HepG2 (cell line): ENCODE measurements at regions not wholly inside any gene's neighbourhood (a gene's known extent, or its start where the extent isn't known, plus 50 kb on each side); places are given as distances from the start of the nearest gene placed in this dataset.

Experiments
- ATAC-seq: fragments of 200-7000 bp; cut with Tn5 transposase; 3 replicates; pipeline ENCODE4 v1.9.1; 2020; ENCODE audit warnings: mild to moderate bottlenecking, moderate library complexity
- BruUV-seq: library from RNA; stranded (reverse); fragments of 400-500 nt; replicated peaks from 2 replicates; lab custom pipeline; 2021; lab: Mats Ljungman, UMichigan
- CTCF ChIA-PET: fragments of 300-600 bp; formaldehyde crosslinking; extraction: SDS; loops from one replicate; lab custom pipeline; 2021; ENCODE audit warnings: low total read pairs, inconsistent platforms, low intra/inter-chr PET ratio; lab: Yijun Ruan, JAX
- POLR2A ChIA-PET: fragments of 350-600 bp; sonication (Branson Sonifier 250); formaldehyde crosslinking; loops from one replicate; lab custom pipeline; 2020; ENCODE audit warnings: antibody characterized with exemption, inconsistent platforms; lab: Yijun Ruan, JAX
- DNase-seq: peaks from one replicate; pipeline ENCODE4 v3.0.0-alpha.2; 2015; ENCODE audit warnings: low spot score
- FAIRE-seq: peaks from 3 replicates; lab custom pipeline; 2011; peaks lifted over from hg19 to GRCh38; lab: Jason Lieb, UNC
- H2AFZ ChIP-seq: one replicate; pipeline ENCODE4 v1.6.1; 2011; ENCODE audit warnings: low read length, inconsistent platforms
- H3K27ac ChIP-seq: fragments of 300-600 bp; 3 replicates; pipeline ENCODE4 v1.8.0; 2011; ENCODE audit warnings: mixed run types, mild to moderate bottlenecking, mixed read lengths, low read length, inconsistent platforms; ENCODE audit not compliant: insufficient read depth; ENCODE audit errors: extremely low read length
- H3K27me3 ChIP-seq, 2 experiments: fragments of 200-600 bp in 1 of 2; 2 replicates in 1 of 2; 3 replicates in 1 of 2; pipeline versions ENCODE4 v1.6.0 to v1.8.0; 2011; ENCODE audit warnings: low read length in 2 of 2, mild to moderate bottlenecking in 2 of 2, moderate library complexity in 2 of 2, inconsistent platforms in 1 of 2; ENCODE audit not compliant: insufficient read depth in 2 of 2, control insufficient read depth in 1 of 2
- H3K36me3 ChIP-seq, 2 experiments: fragments of 200-600 bp in 1 of 2; replicated peaks in 1 of 2; 2 replicates in 1 of 2; 3 replicates in 1 of 2; pipeline versions ENCODE4 v1.5.1 to v1.8.0; 2011; ENCODE audit warnings: low read length in 2 of 2, inconsistent platforms in 1 of 2; ENCODE audit not compliant: insufficient read depth in 2 of 2, control insufficient read depth in 1 of 2
- H3K4me1 ChIP-seq: 2 replicates; pipeline ENCODE4 v1.5.1; 2012; ENCODE audit warnings: low read length, inconsistent platforms; ENCODE audit not compliant: insufficient read depth
- H3K4me2 ChIP-seq: 2 replicates; pipeline ENCODE4 v1.6.0; 2011; ENCODE audit warnings: low read depth, low read length, inconsistent platforms
- H3K4me3 ChIP-seq, 3 experiments: fragments of 200-600 bp in 1 of 3; sonication (generic), shearing (Covaris generic) in 1 of 3; replicated peaks in 1 of 3; 2 replicates each; pipeline ENCODE4 v1.5.1; 2011 to 2016; ENCODE audit warnings: low read length in 3 of 3, inconsistent platforms in 2 of 3, low read depth in 2 of 3, mild to moderate bottlenecking in 2 of 3, control low read depth in 1 of 3, mixed read lengths in 1 of 3; ENCODE audit not compliant: insufficient read depth in 1 of 3
- H3K79me2 ChIP-seq: one replicate; pipeline ENCODE4 v1.6.1; 2011; ENCODE audit warnings: low read length, inconsistent platforms; ENCODE audit not compliant: insufficient read depth
- H3K9ac ChIP-seq: 2 replicates; pipeline ENCODE4 v1.6.0; 2011; ENCODE audit warnings: mild to moderate bottlenecking, low read depth, low read length, inconsistent platforms; ENCODE audit not compliant: insufficient read depth
- H3K9me3 ChIP-seq: 2 replicates; pipeline ENCODE4 v1.5.1; 2012; ENCODE audit warnings: mild to moderate bottlenecking, low read length
- H4K20me1 ChIP-seq: 2 replicates; pipeline ENCODE4 v1.6.0; 2011; ENCODE audit warnings: inconsistent platforms, mild to moderate bottlenecking, low read length, moderate library complexity; ENCODE audit not compliant: insufficient read depth
- ADNP ChIP-seq: sonication (generic); formaldehyde crosslinking; IDR thresholded peaks from 2 replicates; pipeline ENCODE4 v1.4.0; 2020; ENCODE audit warnings: missing genetic modification reagents
- CAMTA2 ChIP-seq: sonication (generic); formaldehyde crosslinking; IDR thresholded peaks from 2 replicates; pipeline ENCODE4 v1.4.0; 2020; ENCODE audit warnings: mild to moderate bottlenecking, missing genetic modification reagents, borderline replicate concordance
- FOSL2 ChIP-seq: sonication (generic); formaldehyde crosslinking; IDR thresholded peaks from 2 replicates; pipeline ENCODE4 v1.4.0; 2020; ENCODE audit warnings: missing genetic modification reagents
- GLMP ChIP-seq: sonication (generic); formaldehyde crosslinking; IDR thresholded peaks from 2 replicates; pipeline ENCODE4 v1.9.0; 2021; ENCODE audit warnings: missing genetic modification reagents, mild to moderate bottlenecking, borderline replicate concordance
- KLF16 ChIP-seq, 2 experiments: sonication (generic) in 1 of 2; formaldehyde crosslinking in 1 of 2; IDR thresholded peaks; 2 replicates each; pipeline versions ENCODE4 v1.6.1 to v1.8.0; 2016 to 2023; ENCODE audit warnings: missing genetic modification reagents in 2 of 2, missing compliant biosample characterization in 1 of 2
- MATR3 ChIP-seq: sonication (generic); formaldehyde crosslinking; IDR thresholded peaks from 2 replicates; pipeline ENCODE4 v1.4.0; 2020; ENCODE audit warnings: missing genetic modification reagents
- NFYB ChIP-seq: sonication (generic); formaldehyde crosslinking; IDR thresholded peaks from 2 replicates; pipeline ENCODE4 v1.4.0; 2020; ENCODE audit warnings: missing genetic modification reagents
- RXRA ChIP-seq: sonication (generic); formaldehyde crosslinking; IDR thresholded peaks from 2 replicates; pipeline ENCODE4 v1.5.1; 2020; ENCODE audit warnings: missing genetic modification reagents
- SPEN ChIP-seq: sonication (generic); formaldehyde crosslinking; IDR thresholded peaks from 2 replicates; pipeline ENCODE4 v1.5.1; 2020; ENCODE audit warnings: low read depth, mild to moderate bottlenecking, missing genetic modification reagents
- ZNF660 ChIP-seq: sonication (generic); formaldehyde crosslinking; IDR thresholded peaks from 2 replicates; pipeline ENCODE4 v1.5.1; 2020; ENCODE audit warnings: mild to moderate bottlenecking, low read depth, missing genetic modification reagents, borderline replicate concordance
- WGBS: methylation state at CpG from one replicate; pipeline ENCODE4 v1.1.6; 2017; ENCODE audit warnings: low lambda C conversion rate; 5-methylcytosine and 5-hydroxymethylcytosine counted together
- in situ Hi-C: cut with HindIII; loops from 2 replicates; pipeline ENCODE4 v1.10.0; 2017; ENCODE audit warnings: low pct_unique_long_range_greater_than_20kb; ENCODE audit not compliant: extremely low pct_ligation_motif_present
- intact Hi-C: fragments of 100-400 bp; cut with micrococcal nuclease; formaldehyde crosslinking; loops from one replicate; pipeline ENCODE4 v1.10.0; 2022; ENCODE audit not compliant: unreplicated experiment
- TF ChIP-seq, protein P1 (sequence below): IDR thresholded peaks from 2 replicates; pipeline ENCODE4 v1.6.1; 2016; ENCODE audit warnings: missing compliant biosample characterization, missing genetic modification reagents, borderline replicate concordance

DNA sequence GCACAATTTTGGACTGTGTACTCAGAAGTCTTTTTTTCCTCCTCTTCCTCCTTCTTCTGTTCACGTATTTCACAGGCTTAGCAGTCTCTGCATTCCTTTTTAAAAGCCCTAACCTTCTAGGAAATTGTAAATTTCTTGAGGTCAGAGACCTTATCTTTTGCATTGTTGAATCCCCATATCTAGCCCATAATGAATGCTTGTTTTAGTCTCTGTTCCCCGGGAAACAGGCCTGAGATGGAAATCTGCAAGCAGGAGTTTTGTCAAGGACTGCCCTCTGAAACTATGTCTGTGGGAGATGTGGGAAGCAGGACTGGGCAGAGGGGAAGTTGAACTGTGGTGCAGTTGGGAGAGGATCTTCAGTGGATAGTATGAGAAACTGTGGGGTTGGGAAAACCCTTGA lies 272.2 kb upstream of the DAB1 start:
- Histone ChIP-seq H3K36me3 (no peaks in the 10 kb centered on the region), H2AFZ (no peak overlapping the region), H3K4me2 (no peak overlapping the region), H4K20me1 (no peaks in the 10 kb centered on the region), H3K27ac (no peak overlapping the region), H3K4me1 (no peaks in the 10 kb centered on the region), H3K9ac (no peak overlapping the region), H3K4me3 (no peak overlapping the region), H3K27me3 (no peaks in the 10 kb centered on the region), H3K9me3 (no peaks in the 10 kb centered on the region; the same call in none of the 2 replicates), H3K79me2 (no peaks in the 10 kb centered on the region)
- FAIRE-seq (no peak), DNase-seq (no peak), ATAC-seq (no peak)
- 2% methylated on average over 2 of the region's 2 CpGs for WGBS
- intact Hi-C loops = no loop called here
- ChIA-PET CTCF (no interaction called here), POLR2A (no interaction called here)
- TF ChIP-seq FOSL2 (no peak), MATR3 (CRISPR knock-in tag) (no peak), GLMP (CRISPR knock-in tag) (no peak), KLF16 (CRISPR knock-in tag; IDR thresholded peaks at IDR 0.05) (no peak), NFYB (no peak), RXRA (CRISPR knock-in tag) (no peak)
- no TSS peak for BruUV-seq
- in situ Hi-C loops = no loop called here

GRCh38 chr1:57686306-57686705 lies 262.4 kb upstream of the DAB1 start:
- H3K4me2 ChIP-seq = no peak overlapping the region
- no peak for ATAC-seq
- DNase-seq = no peak
- TF ChIP-seq, protein P1, sequence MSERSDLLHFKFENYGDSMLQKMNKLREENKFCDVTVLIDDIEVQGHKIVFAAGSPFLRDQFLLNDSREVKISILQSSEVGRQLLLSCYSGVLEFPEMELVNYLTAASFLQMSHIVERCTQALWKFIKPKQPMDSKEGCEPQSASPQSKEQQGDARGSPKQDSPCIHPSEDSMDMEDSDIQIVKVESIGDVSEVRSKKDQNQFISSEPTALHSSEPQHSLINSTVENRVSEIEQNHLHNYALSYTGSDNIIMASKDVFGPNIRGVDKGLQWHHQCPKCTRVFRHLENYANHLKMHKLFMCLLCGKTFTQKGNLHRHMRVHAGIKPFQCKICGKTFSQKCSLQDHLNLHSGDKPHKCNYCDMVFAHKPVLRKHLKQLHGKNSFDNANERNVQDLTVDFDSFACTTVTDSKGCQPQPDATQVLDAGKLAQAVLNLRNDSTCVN = no peak
- TF ChIP-seq ZNF660 (CRISPR knock-in tag) (no peak), SPEN (CRISPR knock-in tag) (no peak), ADNP (CRISPR knock-in tag) (no peak), CAMTA2 (no peak)
- TF ChIP-seq, all 625 proteins: peak for 0
- ChIA-PET CTCF (no interaction called here), POLR2A (no interaction called here)
- Histone ChIP-seq H3K9ac (no peak overlapping the region), H4K20me1 (no peaks in the 10 kb centered on the region), H3K4me3 (no peak overlapping the region), H3K79me2 (no peaks in the 10 kb centered on the region), H3K27ac (no peak overlapping the region), H3K4me1 (no peaks in the 10 kb centered on the region), H3K36me3 (no peaks in the 10 kb centered on the region), H3K9me3 (no peaks in the 10 kb centered on the region), H3K27me3 (no peaks in the 10 kb centered on the region), H2AFZ (no peak overlapping the region)
- intact Hi-C loops (no loop called here), in situ Hi-C loops (no loop called here)
- whole genome bisulfite sequencing = 65% methylated on average over 3 of the region's 3 CpGs
- no TSS peak for BruUV-seq
- no peak for FAIRE-seq
